ENCODE measurements at regions not wholly inside any gene's neighbourhood (a gene's known extent, or its start where the extent isn't known, plus 50 kb on each side); places are given as distances from the start of the nearest gene placed in this dataset.

- WGBS (ENCODE audit: low lambda C conversion rate, missing lambda C conversion rate): 89% methylated on average over 3 of the region's 3 CpGs
- Histone ChIP-seq H3K9me2 (replicated peaks; ENCODE audit: insufficient read depth) (no peaks in the 10 kb centered on the region), H3K4me2 (no peak overlapping the region), H2AFZ (no peak overlapping the region), H3K4me1 (ENCODE audit: insufficient read depth) (no peaks in the 10 kb centered on the region), H3K4me3 (no peak overlapping the region), H3K9me3 (ENCODE audit: low read depth) (no peaks in the 10 kb centered on the region), H3K36me3 (replicated peaks; ENCODE audit: insufficient read depth, low read depth) (no peaks in the 10 kb centered on the region), H3K79me2 (no peaks in the 10 kb centered on the region), H3K27me3 (no peaks in the 10 kb centered on the region), H4K20me1 (ENCODE audit: insufficient read depth, poor library complexity, severe bottlenecking) (no peaks in the 10 kb centered on the region), H3K27ac (no peak overlapping the region)
- no peak for DNase-seq (ENCODE audit: low spot score)
- TF ChIP-seq EZH2 (IDR thresholded peaks at IDR 0.05; ENCODE audit: borderline replicate concordance) (no peak), CTCF (IDR thresholded peaks at IDR 0.05; ENCODE audit: poor library complexity) (no peak), EZH2phosphoT487 (IDR thresholded peaks at IDR 0.05; ENCODE audit: low read depth, severe bottlenecking, unreplicated experiment) (no peak)
Measured at GRCh38 chr3:31142543-31142942, 248.1 kb upstream of the GADL1 start.

DNA sequence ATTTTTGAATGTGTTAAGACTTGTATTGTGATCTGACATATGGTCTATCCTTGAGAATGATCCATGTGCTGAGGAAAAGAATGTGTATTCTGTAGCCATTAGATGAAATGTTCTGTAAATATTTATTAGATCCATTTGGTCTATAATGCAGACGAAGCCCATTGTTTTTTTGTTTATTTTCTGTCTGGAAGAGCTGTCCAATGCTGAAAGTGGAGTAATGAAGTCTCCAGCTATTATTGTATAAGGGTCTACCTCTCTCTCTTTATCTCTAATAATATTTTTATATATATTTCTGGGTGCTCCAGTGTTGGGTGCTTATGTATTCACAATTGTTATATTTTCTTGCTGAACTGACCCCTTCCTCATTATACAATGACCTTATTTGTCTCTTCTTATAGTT is 250.6 kb upstream of the GADL1 start:
- Histone ChIP-seq H3K27ac (no peak overlapping the region), H3K79me2 (no peaks in the 10 kb centered on the region), H3K9me2 (replicated peaks; ENCODE audit: insufficient read depth) (no peaks in the 10 kb centered on the region), H2AFZ (no peak overlapping the region), H3K27me3 (no peaks in the 10 kb centered on the region), H3K9me3 (ENCODE audit: low read depth) (no peaks in the 10 kb centered on the region), H3K4me3 (no peak overlapping the region), H3K36me3 (replicated peaks; ENCODE audit: insufficient read depth, low read depth) (no peaks in the 10 kb centered on the region), H3K4me2 (no peak overlapping the region), H4K20me1 (ENCODE audit: insufficient read depth, poor library complexity, severe bottlenecking) (no peaks in the 10 kb centered on the region), H3K4me1 (ENCODE audit: insufficient read depth) (no peaks in the 10 kb centered on the region)
- DNase-seq (ENCODE audit: low spot score): no peak
- WGBS (ENCODE audit: low lambda C conversion rate, missing lambda C conversion rate): 60% methylated on average over 1 of the region's 1 CpG
- TF ChIP-seq CTCF (IDR thresholded peaks at IDR 0.05; ENCODE audit: poor library complexity) (no peak), EZH2 (IDR thresholded peaks at IDR 0.05; ENCODE audit: borderline replicate concordance) (no peak), EZH2phosphoT487 (IDR thresholded peaks at IDR 0.05; ENCODE audit: low read depth, severe bottlenecking, unreplicated experiment) (no peak)

- WGBS (ENCODE audit: low lambda C conversion rate, missing lambda C conversion rate): 93% methylated on average over 2 of the region's 2 CpGs
- Histone ChIP-seq H3K4me3 (no peak overlapping the region), H3K4me2 (no peak overlapping the region), H3K4me1 (ENCODE audit: insufficient read depth) (no peaks in the 10 kb centered on the region), H2AFZ (no peak overlapping the region), H3K27me3 (no peaks in the 10 kb centered on the region), H3K27ac (no peak overlapping the region), H3K9me3 (ENCODE audit: low read depth) (no peaks in the 10 kb centered on the region), H3K9me2 (replicated peaks; ENCODE audit: insufficient read depth) (no peaks in the 10 kb centered on the region), H3K79me2 (no peaks in the 10 kb centered on the region), H3K36me3 (replicated peaks; ENCODE audit: insufficient read depth, low read depth) (no peaks in the 10 kb centered on the region), H4K20me1 (ENCODE audit: insufficient read depth, poor library complexity, severe bottlenecking) (no peaks in the 10 kb centered on the region)
- no peak for DNase-seq (ENCODE audit: low spot score)
- TF ChIP-seq CTCF (IDR thresholded peaks at IDR 0.05; ENCODE audit: poor library complexity) (no peak), EZH2phosphoT487 (IDR thresholded peaks at IDR 0.05; ENCODE audit: low read depth, severe bottlenecking, unreplicated experiment) (no peak), EZH2 (IDR thresholded peaks at IDR 0.05; ENCODE audit: borderline replicate concordance) (no peak)
Measured at GRCh38 chr3:31147550-31147949, 253.1 kb upstream of the GADL1 start.
